GM18519 (cell line): ENCODE measurements at regions not wholly inside any gene's neighbourhood (a gene's known extent, or its start where the extent isn't known, plus 50 kb on each side); places are given as distances from the start of the nearest gene placed in this dataset.
"Not testable (repeated sequence)": the region's sequence is repeated elsewhere in the genome, so short reads cannot be mapped to it uniquely, and the experiment has no call there.

Experiments used
- ATAC-seq: cut with Tn5 transposase; IDR thresholded peaks from one replicate; pipeline ENCODE4 v1.9.1; 2021; ENCODE audit warnings: mild to moderate bottlenecking, moderate library complexity; ENCODE audit not compliant: unreplicated experiment, low FRiP score

GRCh38 chr5:174563040-174563439 lies 161.3 kb upstream of the MSX2 start:
- not testable (repeated sequence) for ATAC-seq

- ATAC-seq: no peak
Observed at GRCh38 chr5:174563899-174564298, 160.5 kb upstream of the MSX2 start.

- ATAC-seq: no peak
Observed at GRCh38 chr5:174567506-174568141, 156.8 kb upstream of the MSX2 start.

- no peak for ATAC-seq
Observed at GRCh38 chr5:174570662-174571061, 153.7 kb upstream of the MSX2 start.

DNA sequence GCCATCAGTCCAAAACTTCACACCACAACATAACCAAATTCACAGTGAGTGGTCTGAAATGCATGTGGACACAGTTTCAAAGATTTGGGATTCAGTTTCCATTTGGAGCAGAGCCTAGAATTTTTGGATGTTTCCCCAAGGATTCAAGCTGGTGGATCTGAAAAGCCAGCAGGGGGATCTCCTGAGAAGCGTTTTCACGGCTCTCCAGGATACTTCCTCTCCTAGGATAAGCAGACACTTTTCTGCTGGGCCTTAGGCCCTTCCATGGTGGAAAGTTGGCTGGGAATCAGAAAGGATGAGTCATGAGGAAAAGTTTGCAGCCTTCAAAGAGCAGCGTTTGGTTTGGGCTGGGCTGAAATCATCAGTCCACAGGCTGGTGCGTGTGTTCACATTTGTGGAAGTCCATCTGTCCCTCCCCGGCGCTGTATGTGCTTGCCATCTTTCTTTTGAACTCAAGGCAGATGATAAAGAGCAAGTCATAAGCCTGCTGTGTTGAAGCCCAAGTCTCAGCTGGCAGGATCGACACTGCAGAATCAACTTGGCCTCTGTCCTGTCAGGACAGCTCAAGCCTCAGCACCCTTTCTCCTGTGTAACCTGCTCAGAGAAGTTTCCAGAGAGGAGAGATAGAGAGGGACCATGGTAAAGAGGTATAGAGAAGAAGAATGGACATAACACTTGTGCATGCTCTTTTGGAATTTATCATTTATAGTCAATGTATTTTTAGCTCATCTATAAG lies 152.6 kb upstream of the MSX2 start:
- no peak for ATAC-seq

- no peak for ATAC-seq
Observed at GRCh38 chr5:174572591-174572990, 151.8 kb upstream of the MSX2 start.

DNA sequence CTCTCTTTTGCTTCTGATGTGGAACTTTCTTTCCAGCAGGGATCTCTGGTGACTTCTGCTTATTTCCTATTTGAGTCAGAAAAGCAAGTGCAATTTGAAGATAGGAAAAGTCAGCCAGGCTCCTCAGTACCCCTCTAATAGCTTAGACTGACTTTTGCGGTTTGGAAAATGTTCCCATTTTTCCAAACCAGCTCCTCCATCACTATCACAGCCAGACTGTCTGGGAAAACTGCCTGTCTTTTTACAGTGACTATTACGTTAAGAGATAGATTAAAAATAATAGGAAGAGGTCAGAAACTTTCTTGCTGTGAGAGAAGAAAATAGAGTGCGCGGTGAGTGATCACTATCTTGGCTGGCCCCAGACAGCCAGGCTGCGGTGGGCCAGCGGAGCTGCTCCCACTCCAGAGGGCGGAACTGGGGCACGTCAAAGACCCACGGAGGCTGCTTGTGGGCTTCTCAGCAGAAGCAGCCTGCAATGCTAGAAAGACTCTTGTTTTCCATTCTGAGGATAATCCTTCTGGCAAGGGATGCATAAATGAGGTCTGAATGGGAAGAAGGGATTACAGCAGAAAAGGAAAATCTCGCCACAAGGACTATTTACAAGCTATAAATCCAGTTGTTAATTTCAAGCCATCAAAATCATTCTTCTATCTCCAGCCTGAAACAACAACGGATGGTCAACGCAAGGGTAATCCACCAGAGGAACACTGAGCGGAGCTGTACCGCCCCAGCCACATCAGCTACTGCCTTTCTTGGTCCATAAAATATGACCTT lies 151.0 kb upstream of the MSX2 start:
- ATAC-seq: no peak

DNA sequence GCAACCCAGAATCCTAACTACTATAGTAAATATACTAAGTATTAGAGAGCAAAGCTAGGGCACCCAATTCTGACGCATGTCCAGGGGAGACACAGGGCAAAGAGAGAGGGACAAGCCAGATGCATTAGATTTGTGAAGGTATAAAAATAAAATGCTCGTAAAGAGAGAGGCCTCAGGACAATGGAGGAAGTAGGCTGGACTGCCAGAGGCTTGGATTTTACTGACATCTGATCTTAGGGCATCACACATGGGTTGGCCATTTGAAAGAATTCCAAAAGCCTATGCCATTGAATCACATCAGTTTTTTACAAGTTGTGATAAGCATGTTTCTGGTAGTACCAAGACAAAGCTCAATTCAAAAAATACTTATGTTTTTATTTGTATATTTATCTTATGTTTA lies 149.3 kb upstream of the MSX2 start:
- ATAC-seq: no peak

GRCh38 chr5:174576042-174576441 lies 148.3 kb upstream of the MSX2 start:
- ATAC-seq: no peak

DNA sequence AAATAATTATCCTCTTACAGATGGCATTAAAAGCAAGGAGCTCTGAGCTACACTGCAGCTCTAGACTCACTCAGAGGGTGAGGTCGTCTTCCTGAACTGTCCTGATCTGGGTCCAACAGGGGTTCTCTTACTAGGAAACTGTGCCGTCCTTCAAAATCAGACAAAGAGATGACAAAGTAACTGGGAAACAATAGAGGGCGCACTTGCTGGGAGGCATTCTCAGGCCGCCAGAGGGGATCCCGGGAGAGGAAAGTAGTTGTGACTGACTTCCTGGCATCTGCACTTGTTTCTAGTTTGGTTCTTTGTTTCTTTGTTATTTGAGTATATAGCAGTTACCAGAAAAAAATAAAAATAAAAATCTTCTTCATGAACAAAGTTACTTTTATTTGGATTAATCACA lies 142.9 kb upstream of the MSX2 start:
- no peak for ATAC-seq

GRCh38 chr5:174581894-174582293 lies 142.5 kb upstream of the MSX2 start:
- ATAC-seq: no peak

- no peak for ATAC-seq
Observed at GRCh38 chr5:174583071-174583470, 141.3 kb upstream of the MSX2 start.

DNA sequence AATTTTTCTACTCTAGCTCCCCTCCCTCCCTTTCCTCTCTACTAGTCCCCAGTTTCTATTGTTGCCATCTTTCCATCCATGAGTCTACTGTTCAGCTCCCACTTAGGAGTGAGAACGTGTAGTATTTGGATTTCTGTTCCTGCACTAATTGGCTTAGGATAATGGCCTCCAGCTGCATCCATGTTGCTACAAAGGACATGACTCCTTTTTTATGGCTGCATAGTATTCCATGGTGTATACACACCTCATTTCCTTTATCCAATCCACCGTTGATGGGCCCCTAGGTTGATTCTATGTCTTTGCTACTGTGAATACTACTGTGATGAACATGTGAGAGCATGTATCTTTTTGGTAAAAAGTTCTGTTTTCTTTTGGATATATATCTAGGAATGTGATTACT lies 138.9 kb upstream of the MSX2 start:
- ATAC-seq: no peak

- ATAC-seq: not testable (repeated sequence)
Observed at GRCh38 chr5:174586163-174586562, 138.2 kb upstream of the MSX2 start.

DNA sequence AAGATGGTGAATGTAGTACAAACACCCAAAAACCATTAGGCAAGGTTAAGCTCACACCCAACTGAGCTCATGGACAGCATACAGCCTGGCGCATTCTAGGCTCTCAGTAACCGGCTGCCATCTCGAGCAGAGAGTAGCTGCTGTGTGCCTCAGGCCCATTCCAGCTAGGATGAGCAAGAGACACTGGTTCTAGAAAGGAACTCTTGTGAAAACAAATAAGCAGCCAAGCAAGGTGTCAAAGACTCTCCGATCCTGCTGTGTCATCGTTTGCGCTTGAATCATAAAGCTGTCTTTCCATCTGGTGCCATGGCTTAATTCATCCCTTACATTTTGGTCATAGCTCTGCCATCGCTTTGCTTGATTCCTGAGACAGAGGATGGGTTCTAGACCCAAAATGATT lies 135.4 kb upstream of the MSX2 start:
- no peak for ATAC-seq

DNA sequence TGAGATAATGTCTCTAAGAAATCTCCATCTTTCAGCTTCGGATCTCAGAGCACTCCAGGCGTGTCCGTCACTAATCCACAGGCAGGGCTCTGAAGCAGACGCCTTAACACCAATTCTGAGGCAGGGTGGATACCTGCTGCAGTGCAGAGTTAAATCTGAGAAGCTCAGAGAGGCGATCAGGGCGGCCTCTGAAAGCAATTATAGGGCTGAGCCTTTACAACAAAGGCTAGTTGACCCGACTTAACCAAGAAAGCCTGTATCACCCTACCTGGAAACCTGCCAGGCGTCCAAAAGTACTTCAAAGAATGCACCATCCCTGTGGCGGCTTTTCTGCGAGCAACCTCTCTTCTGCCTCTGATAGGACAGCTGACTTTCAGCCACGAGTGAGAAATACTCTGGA lies 134.8 kb upstream of the MSX2 start:
- ATAC-seq: no peak

- ATAC-seq: no peak
Observed at GRCh38 chr5:174590820-174591219, 133.6 kb upstream of the MSX2 start.

GRCh38 chr5:174596429-174596828 lies 128.0 kb upstream of the MSX2 start:
- ATAC-seq: no peak

GRCh38 chr5:174599992-174600391 lies 124.4 kb upstream of the MSX2 start:
- no peak for ATAC-seq

DNA sequence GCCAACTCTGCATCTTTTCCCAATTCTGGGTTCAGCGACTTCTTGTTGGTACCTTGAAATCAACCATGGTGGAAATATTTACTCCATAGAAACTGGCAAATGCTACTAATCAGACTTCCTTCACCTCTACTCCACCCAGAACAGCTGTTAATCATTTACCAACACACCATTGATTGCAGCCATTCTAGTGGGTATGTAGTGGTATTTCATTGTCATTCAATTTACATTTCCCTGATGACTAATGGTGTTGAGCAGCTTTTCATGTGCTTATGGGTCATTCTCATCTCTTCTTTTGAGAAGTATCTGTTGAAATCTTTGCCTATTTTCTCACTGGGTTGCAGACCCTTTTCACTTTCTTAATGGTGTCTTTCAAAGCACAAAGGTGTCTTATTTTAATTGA lies 122.4 kb upstream of the MSX2 start:
- ATAC-seq: no peak

GRCh38 chr5:174606153-174606552 lies 118.2 kb upstream of the MSX2 start:
- ATAC-seq: no peak

DNA sequence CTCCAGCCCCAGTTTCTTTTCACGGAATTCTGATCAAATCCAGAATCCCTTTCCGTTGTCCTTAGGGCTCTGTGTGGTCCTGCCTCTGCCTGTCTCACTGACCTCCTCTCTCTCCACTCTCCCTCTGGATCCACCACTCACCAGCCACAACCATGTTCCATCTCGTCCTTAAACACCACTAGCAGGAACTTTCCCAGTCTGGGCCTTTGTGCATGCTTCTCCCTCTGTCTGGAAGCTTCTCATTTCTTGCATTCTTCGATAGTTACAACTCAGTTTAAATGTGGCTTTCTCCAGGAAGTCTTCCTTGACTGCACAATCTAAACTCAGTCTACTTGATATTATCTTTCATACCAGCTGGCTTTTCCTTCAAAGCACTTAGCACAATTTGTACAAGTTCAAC lies 117.7 kb upstream of the MSX2 start:
- ATAC-seq: no peak
